GM12891 (cell line): ENCODE measurements at regions not wholly inside any gene's neighbourhood (a gene's known extent, or its start where the extent isn't known, plus 50 kb on each side); places are given as distances from the start of the nearest gene placed in this dataset.
"Not testable (repeated sequence)": the region's sequence is repeated elsewhere in the genome, so short reads cannot be mapped to it uniquely, and the experiment has no call there.

Experiments
- DNase-seq: peaks from one replicate; pipeline ENCODE4 v3.0.0; 2011; ENCODE audit warnings: low spot score; ENCODE audit not compliant: insufficient read length
- FAIRE-seq: peaks from 2 replicates; lab custom pipeline; 2011; peaks lifted over from hg19 to GRCh38; lab: Jason Lieb, UNC
- PAX5 ChIP-seq: IDR thresholded peaks from 2 replicates; pipeline ENCODE4 v1.6.1; 2011; ENCODE audit warnings: low read length, moderate library complexity, mild to moderate bottlenecking; ENCODE audit not compliant: insufficient read depth, severe bottlenecking
- POLR2A ChIP-seq: IDR thresholded peaks from 2 replicates; pipeline ENCODE4 v1.6.1; 2011; ENCODE audit warnings: low read depth, low read length, control low read depth
- POLR2AphosphoS5 ChIP-seq: IDR thresholded peaks from 2 replicates; pipeline ENCODE4 v1.6.1; 2011; ENCODE audit warnings: low read depth, low read length, control low read depth
- POU2F2 ChIP-seq: IDR thresholded peaks from 2 replicates; pipeline ENCODE4 v1.6.1; 2011; ENCODE audit warnings: low read depth, mild to moderate bottlenecking, control low read depth, low read length, moderate library complexity
- SPI1 ChIP-seq: IDR thresholded peaks from 2 replicates; pipeline ENCODE4 v1.6.1; 2011; ENCODE audit warnings: low read depth, low read length, control low read depth
- TAF1 ChIP-seq: IDR thresholded peaks from 2 replicates; pipeline ENCODE4 v1.6.1; 2011; ENCODE audit warnings: low read depth, low read length, control low read depth

DNA sequence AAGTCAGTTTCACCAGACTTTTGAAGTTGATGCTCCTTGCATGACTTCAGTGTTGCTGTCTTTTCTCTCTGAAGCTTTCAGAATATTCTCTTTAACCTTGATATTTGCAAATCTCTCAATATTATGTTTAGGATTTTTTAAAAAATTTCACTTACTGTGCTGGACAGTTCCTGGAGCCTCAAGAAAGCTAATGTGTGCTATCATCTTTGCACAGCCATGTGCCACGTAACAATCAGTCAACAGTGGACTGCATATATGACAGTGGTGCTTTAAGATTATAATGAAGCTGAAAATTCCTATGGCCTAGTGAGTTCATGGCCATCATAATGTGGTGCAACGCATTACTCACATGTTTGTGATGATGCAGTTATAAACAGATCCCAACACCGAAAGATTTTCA lies 59.1 kb upstream of the OGFRL1 start:
- DNase-seq: no peak
- no peak for FAIRE-seq

DNA sequence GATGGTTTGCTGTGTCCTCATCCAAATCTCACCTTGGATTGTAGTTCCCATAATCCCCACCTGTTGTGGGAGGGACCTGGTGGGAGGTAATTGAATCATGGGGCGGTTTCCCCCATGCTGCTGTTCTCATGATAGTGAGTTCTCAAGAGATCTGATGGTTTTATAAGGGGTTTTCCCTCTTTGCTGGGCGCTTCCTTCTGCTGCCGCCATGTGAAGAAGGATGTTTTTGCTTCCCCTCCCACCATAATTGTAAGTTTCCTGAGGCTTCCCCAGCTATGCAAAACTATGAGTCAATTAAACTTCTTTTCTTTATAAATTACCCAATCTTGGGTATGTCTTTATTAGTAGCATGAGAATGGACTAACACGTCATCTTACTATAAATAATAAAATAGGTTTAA lies 55.7 kb upstream of the OGFRL1 start:
- DNase-seq, FAIRE-seq: not testable (repeated sequence)

More for the DNA sequence above, 59.1 kb upstream of the OGFRL1 start:
- no peak for TF ChIP-seq PAX5
- no peak for TF ChIP-seq TAF1
- no peak for TF ChIP-seq SPI1
- no peak for TF ChIP-seq POU2F2
- TF ChIP-seq POLR2AphosphoS5: no peak
- no peak for TF ChIP-seq POLR2A

DNA sequence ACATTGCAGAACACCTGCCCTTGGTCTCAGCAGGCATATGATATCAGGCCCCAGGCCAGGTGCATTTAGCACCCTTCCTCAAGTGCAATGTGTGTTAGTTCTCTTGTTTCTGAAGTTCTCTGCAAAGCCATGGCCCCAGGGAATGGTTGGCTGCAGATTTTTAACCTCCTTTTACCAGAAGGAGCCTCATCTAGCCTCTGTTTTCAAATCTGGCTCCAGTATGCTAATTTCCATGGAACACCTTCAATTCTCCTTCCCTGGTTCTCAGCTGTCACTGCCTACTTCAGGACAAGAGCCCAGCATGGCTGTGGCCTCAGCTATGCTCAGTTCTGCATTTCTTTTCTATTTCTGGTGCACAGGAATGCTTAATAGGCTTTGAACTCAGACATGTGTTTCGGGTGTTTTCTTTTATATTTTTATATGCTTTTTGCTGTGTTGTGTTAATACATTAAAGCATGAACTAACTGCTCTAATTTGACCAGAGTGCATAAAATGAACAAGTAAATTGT lies 51.6 kb upstream of the OGFRL1 start:
- FAIRE-seq (no peak), DNase-seq (no peak)
- TF ChIP-seq POU2F2 (no peak), POLR2AphosphoS5 (no peak), PAX5 (no peak)

DNA sequence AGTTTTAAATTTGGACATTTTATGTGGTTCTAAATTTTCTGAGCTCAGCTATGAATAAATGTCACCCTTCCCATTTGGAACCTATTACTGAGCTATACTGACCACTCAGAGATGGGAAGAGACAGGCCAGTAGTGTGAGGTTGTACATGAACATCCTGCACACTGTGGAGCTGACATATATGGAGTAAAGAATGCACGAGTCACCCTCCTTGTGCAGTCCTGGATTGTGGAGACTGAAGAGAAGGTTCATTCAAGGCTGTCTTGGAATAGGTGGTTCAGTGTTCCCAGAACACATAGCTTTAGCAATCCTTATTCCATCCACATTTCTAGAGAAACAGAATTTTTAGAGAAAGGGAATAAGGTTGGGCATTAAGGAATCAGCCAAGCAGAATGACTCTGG lies 50.3 kb upstream of the OGFRL1 start:
- DNase-seq (no peak), FAIRE-seq (no peak)
- TF ChIP-seq TAF1 (no peak), SPI1 (no peak), POLR2AphosphoS5 (no peak), PAX5 (no peak), POLR2A (no peak), POU2F2 (no peak)
